ENCODE measurements at regions not wholly inside any gene's neighbourhood (a gene's known extent, or its start where the extent isn't known, plus 50 kb on each side); places are given as distances from the start of the nearest gene placed in this dataset.

DNA sequence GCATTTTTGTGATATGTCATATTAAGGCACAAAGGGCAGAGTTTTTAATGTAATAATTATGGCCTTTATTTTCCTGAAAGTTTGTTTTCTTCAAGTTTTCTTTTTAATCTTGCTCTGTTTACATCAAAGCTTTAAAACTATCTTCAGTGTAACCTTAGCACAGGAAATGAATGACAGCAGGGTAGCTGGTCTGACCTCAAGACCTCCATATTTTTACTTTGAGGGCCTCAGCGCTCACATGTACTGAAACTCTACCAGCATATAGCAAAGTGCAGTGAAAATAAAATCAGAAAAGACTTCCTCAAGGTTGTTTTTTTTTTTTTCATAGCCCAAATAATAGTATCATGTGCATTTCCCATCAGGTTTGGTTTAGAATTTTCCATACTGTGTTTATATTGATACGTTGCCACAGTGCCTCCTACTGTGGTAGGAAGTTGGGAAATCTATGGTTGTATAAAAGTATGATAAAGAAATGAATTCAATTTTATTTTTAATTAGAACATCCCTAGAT, 163.4 kb downstream of the UBE2E3 start:
- no peaks in the 10 kb centered on the region for H3K36me3 ChIP-seq
- TF ChIP-seq, protein P1, sequence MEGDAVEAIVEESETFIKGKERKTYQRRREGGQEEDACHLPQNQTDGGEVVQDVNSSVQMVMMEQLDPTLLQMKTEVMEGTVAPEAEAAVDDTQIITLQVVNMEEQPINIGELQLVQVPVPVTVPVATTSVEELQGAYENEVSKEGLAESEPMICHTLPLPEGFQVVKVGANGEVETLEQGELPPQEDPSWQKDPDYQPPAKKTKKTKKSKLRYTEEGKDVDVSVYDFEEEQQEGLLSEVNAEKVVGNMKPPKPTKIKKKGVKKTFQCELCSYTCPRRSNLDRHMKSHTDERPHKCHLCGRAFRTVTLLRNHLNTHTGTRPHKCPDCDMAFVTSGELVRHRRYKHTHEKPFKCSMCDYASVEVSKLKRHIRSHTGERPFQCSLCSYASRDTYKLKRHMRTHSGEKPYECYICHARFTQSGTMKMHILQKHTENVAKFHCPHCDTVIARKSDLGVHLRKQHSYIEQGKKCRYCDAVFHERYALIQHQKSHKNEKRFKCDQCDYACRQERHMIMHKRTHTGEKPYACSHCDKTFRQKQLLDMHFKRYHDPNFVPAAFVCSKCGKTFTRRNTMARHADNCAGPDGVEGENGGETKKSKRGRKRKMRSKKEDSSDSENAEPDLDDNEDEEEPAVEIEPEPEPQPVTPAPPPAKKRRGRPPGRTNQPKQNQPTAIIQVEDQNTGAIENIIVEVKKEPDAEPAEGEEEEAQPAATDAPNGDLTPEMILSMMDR (IDR thresholded peaks at IDR 0.05): no peak
- DNase-seq (no peak), ATAC-seq (no peak)
- intact Hi-C loops (cut with DNase I): no loop called here
- H3K4me3 ChIP-seq: no peak overlapping the region
- H3K27me3 ChIP-seq: no peaks in the 10 kb centered on the region
- H3K27ac ChIP-seq: no peak overlapping the region
- H3K9me3 ChIP-seq: peaks cover 0 to 8% of the 10 kb centered on the region in 2 donors
- no peaks in the 10 kb centered on the region for H3K4me1 ChIP-seq

DNA sequence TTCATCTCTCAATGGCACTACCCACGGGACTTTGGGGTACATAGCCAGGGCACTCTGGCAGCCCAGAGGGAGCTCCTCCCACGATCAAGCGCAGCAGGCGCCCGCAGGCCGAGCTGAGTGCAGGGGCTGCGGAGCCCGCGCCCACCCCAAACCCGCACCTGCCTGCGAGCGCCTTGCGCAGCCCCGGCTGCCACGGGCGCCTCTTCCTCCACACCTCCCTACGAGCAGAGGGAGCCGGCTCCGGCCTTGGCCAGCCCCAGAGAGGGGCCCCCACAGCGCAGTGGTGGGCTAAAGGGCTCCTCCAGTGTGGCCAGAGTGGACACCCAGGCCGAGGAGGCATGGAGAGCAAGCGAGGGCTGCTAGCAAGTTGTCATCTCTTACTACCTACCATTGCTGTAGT, 165.2 kb downstream of the UBE2E3 start:
- peak in 1 of 4 donors; percentile 76 for DNase-seq
- H3K4me3 ChIP-seq: no peak overlapping the region
- ATAC-seq: no peak
- intact Hi-C loops (cut with DNase I): no loop called here
- TF ChIP-seq, protein P1 (IDR thresholded peaks at IDR 0.05): no peak
- H3K4me1 ChIP-seq: no peaks in the 10 kb centered on the region
- H3K36me3 ChIP-seq: no peaks in the 10 kb centered on the region
- peaks cover 0 to 8% of the 10 kb centered on the region in 2 donors for H3K9me3 ChIP-seq
- H3K27me3 ChIP-seq: no peaks in the 10 kb centered on the region
- no peak overlapping the region for H3K27ac ChIP-seq

DNA sequence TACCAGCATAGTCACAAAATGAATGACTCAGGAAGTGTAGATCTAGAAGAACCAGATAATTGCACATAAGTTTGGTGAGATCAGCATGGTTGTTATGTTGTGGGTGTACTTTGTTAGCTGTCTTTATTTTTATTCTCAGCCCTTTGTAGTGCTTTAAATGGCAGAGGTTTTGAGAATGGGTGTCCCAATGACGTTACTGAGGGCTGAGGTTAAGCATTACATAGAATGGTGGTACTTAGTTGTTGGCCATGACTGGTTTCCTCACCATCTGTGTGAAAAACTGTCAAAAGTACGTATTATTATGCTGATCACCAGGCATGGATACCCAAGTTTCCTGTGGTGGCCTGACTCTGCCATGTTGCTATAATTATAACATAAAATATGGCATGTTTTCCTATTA, 165.8 kb downstream of the UBE2E3 start:
- intact Hi-C loops (cut with DNase I): no loop called here
- no peak overlapping the region for H3K27ac ChIP-seq
- peaks cover 0 to 8% of the 10 kb centered on the region in 2 donors for H3K9me3 ChIP-seq
- H3K4me1 ChIP-seq: no peaks in the 10 kb centered on the region
- no peak overlapping the region for H3K4me3 ChIP-seq
- ATAC-seq (no peak), DNase-seq (no peak)
- H3K36me3 ChIP-seq: no peaks in the 10 kb centered on the region
- TF ChIP-seq, protein P1 (IDR thresholded peaks at IDR 0.05): no peak
- H3K27me3 ChIP-seq: no peaks in the 10 kb centered on the region

DNA sequence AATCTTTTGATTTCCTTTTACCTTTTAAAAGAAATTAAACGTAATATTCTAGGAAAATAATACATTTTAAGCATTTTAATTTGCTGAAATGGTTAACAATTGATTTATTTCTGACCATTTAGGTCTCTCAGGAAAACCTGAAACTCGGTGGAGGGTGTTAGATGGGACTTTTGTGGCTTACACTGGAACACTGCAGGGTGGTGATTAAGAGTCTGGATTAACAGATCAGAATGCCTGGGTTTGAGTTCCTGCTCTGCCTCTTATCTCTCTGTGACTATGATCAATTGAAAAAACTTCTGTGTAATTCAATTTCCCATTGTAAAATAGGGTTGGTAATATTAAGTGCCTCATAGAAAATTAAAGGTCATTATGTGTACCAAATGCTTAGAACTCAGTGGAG, 168.7 kb downstream of the UBE2E3 start:
- peaks cover 0 to 8% of the 10 kb centered on the region in 2 donors for H3K9me3 ChIP-seq
- no peaks in the 10 kb centered on the region for H3K27me3 ChIP-seq
- H3K27ac ChIP-seq: no peak overlapping the region
- ATAC-seq (no peak), DNase-seq (no peak)
- H3K4me3 ChIP-seq: no peak overlapping the region
- H3K4me1 ChIP-seq: no peaks in the 10 kb centered on the region
- intact Hi-C loops (cut with DNase I): no loop called here
- TF ChIP-seq, protein P1 (IDR thresholded peaks at IDR 0.05): no peak
- no peaks in the 10 kb centered on the region for H3K36me3 ChIP-seq

DNA sequence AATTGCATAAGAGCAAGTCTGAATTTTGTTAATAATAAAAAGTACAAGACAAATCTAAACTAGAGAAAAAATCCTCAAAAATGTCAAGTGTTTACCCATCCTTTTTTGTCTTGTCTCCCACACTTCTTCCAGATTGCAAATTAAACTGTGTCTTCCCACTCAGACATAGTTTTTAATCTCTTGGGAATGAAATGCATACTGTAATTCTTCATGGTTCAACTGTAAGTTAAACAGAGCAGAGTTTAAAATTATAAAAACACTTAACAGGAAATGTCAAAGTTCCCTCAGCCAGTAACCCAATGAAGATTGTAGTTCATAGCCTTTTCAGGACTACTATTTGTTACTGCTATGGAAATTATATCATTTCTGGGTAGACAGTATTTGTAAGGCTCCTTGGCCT, 171.8 kb downstream of the UBE2E3 start:
- TF ChIP-seq, protein P1 (IDR thresholded peaks at IDR 0.05): no peak
- Histone ChIP-seq H3K4me1 (no peaks in the 10 kb centered on the region), H3K4me3 (no peak overlapping the region), H3K36me3 (no peaks in the 10 kb centered on the region), H3K27ac (no peak overlapping the region), H3K9me3 (peaks cover 0 to 14% of the 10 kb centered on the region in 2 donors), H3K27me3 (no peaks in the 10 kb centered on the region)
- DNase-seq (no peak), ATAC-seq (no peak)
- intact Hi-C loops (cut with DNase I): no loop called here
